ENCODE measurements at regions not wholly inside any gene's neighbourhood (a gene's known extent, or its start where the extent isn't known, plus 50 kb on each side); places are given as distances from the start of the nearest gene placed in this dataset.
A peak's percentile ranks its signal among the peaks of the same experiment; 100 is the strongest.
"Not testable (repeated sequence)": the region's sequence is repeated elsewhere in the genome, so short reads cannot be mapped to it uniquely, and the experiment has no call there.

DNA sequence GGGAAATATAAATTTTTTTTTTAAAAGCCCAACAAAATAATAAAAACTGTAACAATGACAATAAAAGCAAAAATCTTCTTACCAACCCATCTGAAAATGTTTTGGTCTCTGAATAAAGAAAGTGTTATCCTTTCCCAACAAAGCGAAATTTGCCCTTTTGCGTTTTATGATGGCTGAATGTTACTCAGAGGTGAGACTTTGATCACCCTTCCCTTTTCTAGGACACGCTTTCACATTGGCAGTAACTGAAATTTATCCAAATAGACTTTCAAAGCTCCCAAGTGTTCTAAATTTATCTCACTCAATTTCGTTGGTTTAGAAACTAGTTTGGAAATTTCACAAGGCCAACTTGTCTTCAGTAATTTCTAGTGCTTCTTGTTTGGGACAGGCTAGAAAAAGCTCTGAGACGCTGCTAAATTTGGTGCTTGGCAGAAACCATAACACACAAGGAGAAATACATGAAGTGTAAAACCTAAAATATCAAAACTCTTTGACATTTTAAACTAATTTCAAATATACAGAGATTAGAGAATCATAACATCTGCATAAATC, 354.5 kb upstream of the CITED2 start:
- Histone ChIP-seq H3K9me1 (ENCODE audit: control insufficient read depth, insufficient read depth, low read length) (no peaks in the 10 kb centered on the region), H3K9me3 (replicated peaks; ENCODE audit: control insufficient read depth, insufficient read depth, low read depth, low read length) (no peaks in the 10 kb centered on the region; the same call in 1 of the 2 replicates), H4K20me1 (replicated peaks; ENCODE audit: control insufficient read depth, insufficient read depth, low read length) (no peaks in the 10 kb centered on the region), H3K4me2 (ENCODE audit: insufficient read depth, low read length) (no peak overlapping the region), H3K4me1 (replicated peaks in 1 of 2; ENCODE audit: control insufficient read depth in 2 of 2, insufficient read depth in 2 of 2, low read length in 2 of 2) (no peaks in the 10 kb centered on the region; a peak in 2 of 5 replicates), H3K4me3 (no peak overlapping the region), H3K79me2 (ENCODE audit: control insufficient read depth, insufficient read depth, low read length) (no peaks in the 10 kb centered on the region), H3K27me3 (ENCODE audit: control insufficient read depth in 2 of 2, insufficient read depth in 2 of 2, low read length in 2 of 2) (no peaks in the 10 kb centered on the region), H3K9ac (ENCODE audit: insufficient read depth in 1 of 2, low read depth in 2 of 2, low read length in 2 of 2) (no peak overlapping the region), H3K27ac (ENCODE audit: extremely low read depth, low read depth, low read length) (no peak overlapping the region), H3K36me3 (ENCODE audit: control insufficient read depth, insufficient read depth, low read length) (no peaks in the 10 kb centered on the region), H2AFZ (ENCODE audit: low read depth, low read length) (peak overlapping the region; percentile 39; the same call in 1 of the 2 replicates)
- 65% methylated on average over 4 of the region's 5 CpGs for WGBS (ENCODE audit: insufficient coverage, low coverage, missing lambda C conversion rate)
- in situ Hi-C loops (cut with MboI), result no loop called here
- DNase-seq (ENCODE audit: extremely low read depth in 1 of 4, low spot score in 3 of 4) (no peak), ATAC-seq (no peak), FAIRE-seq (no peak)
- TF ChIP-seq PTTG1 (tag; IDR thresholded peaks at IDR 0.05; ENCODE audit: low read depth) (no peak), TOE1 (IDR thresholded peaks at IDR 0.05; ENCODE audit: borderline replicate concordance) (no peak), TOE1 (CRISPR knock-in tag; IDR thresholded peaks at IDR 0.05; ENCODE audit: borderline replicate concordance, low read depth) (no peak), ZNF197 (CRISPR knock-in tag; IDR thresholded peaks at IDR 0.05; ENCODE audit: low read depth) (no peak), ZNF778 (CRISPR knock-in tag; IDR thresholded peaks at IDR 0.05) (no peak), FOXJ3 (CRISPR knock-in tag; IDR thresholded peaks at IDR 0.05) (no peak), RBM39 (optimal IDR thresholded peaks at IDR 0.05; ENCODE audit: low read depth, low read length) (no peak), SMAD1 (IDR thresholded peaks at IDR 0.05; ENCODE audit: low read depth, low read length, partially characterized antibody) (no peak), CCAR2 (IDR thresholded peaks at IDR 0.05; ENCODE audit: low read depth, low read length) (no peak), BRD4 (IDR thresholded peaks at IDR 0.05) (no peak), TARDBP (IDR thresholded peaks at IDR 0.05) (no peak), RBM34 (IDR thresholded peaks at IDR 0.05; ENCODE audit: borderline replicate concordance, insufficient read depth, low read length) (no peak)
- TF ChIP-seq, protein P1, sequence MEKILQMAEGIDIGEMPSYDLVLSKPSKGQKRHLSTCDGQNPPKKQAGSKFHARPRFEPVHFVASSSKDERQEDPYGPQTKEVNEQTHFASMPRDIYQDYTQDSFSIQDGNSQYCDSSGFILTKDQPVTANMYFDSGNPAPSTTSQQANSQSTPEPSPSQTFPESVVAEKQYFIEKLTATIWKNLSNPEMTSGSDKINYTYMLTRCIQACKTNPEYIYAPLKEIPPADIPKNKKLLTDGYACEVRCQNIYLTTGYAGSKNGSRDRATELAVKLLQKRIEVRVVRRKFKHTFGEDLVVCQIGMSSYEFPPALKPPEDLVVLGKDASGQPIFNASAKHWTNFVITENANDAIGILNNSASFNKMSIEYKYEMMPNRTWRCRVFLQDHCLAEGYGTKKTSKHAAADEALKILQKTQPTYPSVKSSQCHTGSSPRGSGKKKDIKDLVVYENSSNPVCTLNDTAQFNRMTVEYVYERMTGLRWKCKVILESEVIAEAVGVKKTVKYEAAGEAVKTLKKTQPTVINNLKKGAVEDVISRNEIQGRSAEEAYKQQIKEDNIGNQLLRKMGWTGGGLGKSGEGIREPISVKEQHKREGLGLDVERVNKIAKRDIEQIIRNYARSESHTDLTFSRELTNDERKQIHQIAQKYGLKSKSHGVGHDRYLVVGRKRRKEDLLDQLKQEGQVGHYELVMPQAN (IDR thresholded peaks at IDR 0.05; ENCODE audit: borderline replicate concordance), result no peak
- TF ChIP-seq, protein P2, sequence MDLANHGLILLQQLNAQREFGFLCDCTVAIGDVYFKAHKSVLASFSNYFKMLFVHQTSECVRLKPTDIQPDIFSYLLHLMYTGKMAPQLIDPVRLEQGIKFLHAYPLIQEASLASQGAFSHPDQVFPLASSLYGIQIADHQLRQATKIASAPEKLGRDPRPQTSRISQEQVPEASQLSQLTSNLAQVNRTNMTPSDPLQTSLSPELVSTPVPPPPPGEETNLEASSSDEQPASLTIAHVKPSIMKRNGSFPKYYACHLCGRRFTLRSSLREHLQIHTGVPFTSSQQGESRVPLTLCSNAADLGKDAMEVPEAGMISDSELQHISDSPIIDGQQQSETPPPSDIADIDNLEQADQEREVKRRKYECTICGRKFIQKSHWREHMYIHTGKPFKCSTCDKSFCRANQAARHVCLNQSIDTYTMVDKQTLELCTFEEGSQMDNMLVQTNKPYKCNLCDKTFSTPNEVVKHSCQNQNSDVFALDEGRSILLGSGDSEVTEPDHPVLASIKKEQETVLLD (IDR thresholded peaks at IDR 0.05), result no peak
- no TSS peak for BruUV-seq (replicated peaks)
- CTCF ChIA-PET (ENCODE audit: low intra/inter-chr PET ratio), result no interaction called here
- POLR2A ChIA-PET, result no interaction called here
- intact Hi-C loops (cut with micrococcal nuclease), result no loop called here

DNA sequence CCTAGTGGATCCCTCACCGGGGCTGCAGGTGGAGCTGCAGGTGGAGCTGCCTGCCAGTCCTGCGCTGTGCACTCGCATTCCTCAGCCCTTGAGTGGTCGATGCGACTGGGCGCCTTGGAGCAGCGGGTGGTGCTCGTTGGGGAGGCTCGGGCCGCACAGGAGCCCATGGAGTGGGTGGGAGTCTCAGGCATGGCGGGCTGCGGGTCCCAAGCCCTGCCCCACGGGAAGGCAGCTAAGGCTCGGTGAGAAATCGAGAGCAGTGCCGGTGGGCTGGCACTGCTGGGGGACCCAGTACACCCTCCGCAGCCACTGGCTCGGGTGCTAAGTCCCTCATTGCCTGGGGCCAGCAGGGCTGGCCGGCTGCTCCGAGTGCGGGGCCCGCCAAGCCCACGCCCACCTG, 351.8 kb upstream of the CITED2 start:
- CTCF ChIA-PET (ENCODE audit: low intra/inter-chr PET ratio); ATAC-seq; BruUV-seq (replicated peaks); FAIRE-seq; H3K4me1 ChIP-seq (replicated peaks in 1 of 2; ENCODE audit: control insufficient read depth in 2 of 2, insufficient read depth in 2 of 2, low read length in 2 of 2); H3K79me2 ChIP-seq (ENCODE audit: control insufficient read depth, insufficient read depth, low read length); H3K4me3 ChIP-seq; H3K27me3 ChIP-seq (ENCODE audit: control insufficient read depth in 2 of 2, insufficient read depth in 2 of 2, low read length in 2 of 2); H3K27ac ChIP-seq (ENCODE audit: extremely low read depth, low read depth, low read length); H3K36me3 ChIP-seq (ENCODE audit: control insufficient read depth, insufficient read depth, low read length); H3K9me3 ChIP-seq (replicated peaks; ENCODE audit: control insufficient read depth, insufficient read depth, low read depth, low read length); H3K9me1 ChIP-seq (ENCODE audit: control insufficient read depth, insufficient read depth, low read length); DNase-seq (ENCODE audit: extremely low read depth in 1 of 4, low spot score in 3 of 4); H2AFZ ChIP-seq (ENCODE audit: low read depth, low read length); POLR2A ChIA-PET; intact Hi-C loops (cut with micrococcal nuclease); H3K4me2 ChIP-seq (ENCODE audit: insufficient read depth, low read length); in situ Hi-C loops (cut with MboI); H3K9ac ChIP-seq (ENCODE audit: insufficient read depth in 1 of 2, low read depth in 2 of 2, low read length in 2 of 2); H4K20me1 ChIP-seq (replicated peaks; ENCODE audit: control insufficient read depth, insufficient read depth, low read length): not testable (repeated sequence)
- 73% methylated on average over 13 of the region's 23 CpGs for WGBS (ENCODE audit: insufficient coverage, low coverage, missing lambda C conversion rate)

Data from K562 (cell line).